Stimulated activated CD8-positive, alpha-beta memory T cell treated with anti-CD3 and anti-CD28 coated beads, Interleukin-12 subunit alpha, Interleukin-12 subunit beta, amount 100 ng/mL, for 24 hours (primary cell): ENCODE measurements at regions not wholly inside any gene's neighbourhood (a gene's known extent, or its start where the extent isn't known, plus 50 kb on each side); places are given as distances from the start of the nearest gene placed in this dataset.
"Not testable (repeated sequence)": the region's sequence is repeated elsewhere in the genome, so short reads cannot be mapped to it uniquely, and the experiment has no call there.

Source experiments
- DNase-seq: peaks from one replicate; pipeline ENCODE4 v3.0.0-alpha.2; 2020; ENCODE audit errors: extremely low read depth

DNA sequence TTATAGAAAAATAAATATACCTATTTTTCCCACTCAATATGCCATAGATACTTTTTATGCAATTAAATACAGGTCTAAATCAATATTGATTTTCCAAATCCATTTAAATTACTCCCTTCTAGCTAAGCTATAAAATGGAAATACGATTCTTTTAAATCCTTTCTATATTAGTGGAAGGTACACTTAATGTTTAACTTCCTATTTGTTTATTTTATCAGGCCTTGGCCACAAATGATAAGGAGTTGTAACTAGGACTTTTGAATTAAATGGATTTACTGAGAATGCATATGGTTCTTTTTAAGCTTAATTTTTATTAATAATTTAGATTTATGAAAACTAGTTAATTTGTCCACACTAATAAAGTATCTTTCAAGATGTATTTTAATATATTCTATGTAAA, 517.0 kb upstream of the CHD1 start:
- no peak for DNase-seq

DNA sequence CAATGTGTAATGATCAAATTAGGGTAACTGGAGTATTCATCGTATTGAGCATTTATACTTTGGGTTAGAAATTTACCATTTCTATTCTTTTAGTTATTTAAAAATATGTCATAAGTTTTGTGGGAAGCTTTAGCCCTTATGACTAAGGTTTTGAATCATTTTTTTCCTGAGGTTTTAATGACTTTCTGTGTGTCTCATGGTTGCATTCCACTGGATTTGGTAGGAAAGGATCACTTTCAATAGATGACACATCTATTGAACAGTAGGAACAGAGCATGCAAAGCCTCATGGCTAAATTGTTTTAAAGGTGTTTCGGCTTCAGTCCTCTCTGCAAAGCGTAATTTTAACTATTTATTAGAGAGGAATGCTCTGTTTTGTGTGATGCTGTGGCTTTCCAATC, 512.4 kb upstream of the CHD1 start:
- DNase-seq: no peak

DNA sequence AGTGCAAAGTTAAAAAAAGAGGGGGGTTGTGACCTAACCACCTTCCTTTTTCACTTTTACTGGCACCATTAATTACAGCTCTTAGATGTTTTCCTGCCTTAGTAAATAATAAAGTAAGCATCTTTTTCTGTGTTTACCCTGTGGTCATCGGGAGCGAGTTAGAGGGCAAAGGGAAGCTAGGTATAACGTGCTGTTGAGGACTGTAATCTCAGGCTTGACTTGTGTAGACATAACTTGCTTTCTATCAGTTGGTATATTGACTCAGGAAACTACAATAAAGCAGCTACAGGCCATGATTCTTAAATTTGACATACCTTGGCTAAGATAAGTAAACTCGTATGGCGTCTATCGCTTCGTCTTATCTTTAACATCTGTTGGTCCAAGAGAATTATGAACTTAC, 509.8 kb upstream of the CHD1 start:
- no peak for DNase-seq

DNA sequence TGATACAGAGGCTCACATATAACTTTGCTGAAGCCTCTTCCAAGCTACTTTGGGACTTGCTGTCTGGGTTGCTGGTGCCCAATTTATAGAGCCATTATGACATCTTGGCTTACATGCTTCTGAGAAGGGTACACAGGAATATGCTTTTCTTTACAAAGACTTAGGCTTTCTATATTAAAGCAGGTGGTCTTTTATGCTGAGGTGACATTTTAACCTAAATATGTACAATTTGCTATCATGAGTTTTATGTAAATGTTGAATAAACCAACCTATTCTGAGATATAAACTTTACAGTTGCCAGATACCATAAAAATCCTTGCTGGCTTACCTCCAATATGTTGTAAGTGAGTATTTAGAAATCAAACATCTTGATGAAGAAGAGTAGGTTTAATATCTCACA, 509.2 kb upstream of the CHD1 start:
- no peak for DNase-seq

DNA sequence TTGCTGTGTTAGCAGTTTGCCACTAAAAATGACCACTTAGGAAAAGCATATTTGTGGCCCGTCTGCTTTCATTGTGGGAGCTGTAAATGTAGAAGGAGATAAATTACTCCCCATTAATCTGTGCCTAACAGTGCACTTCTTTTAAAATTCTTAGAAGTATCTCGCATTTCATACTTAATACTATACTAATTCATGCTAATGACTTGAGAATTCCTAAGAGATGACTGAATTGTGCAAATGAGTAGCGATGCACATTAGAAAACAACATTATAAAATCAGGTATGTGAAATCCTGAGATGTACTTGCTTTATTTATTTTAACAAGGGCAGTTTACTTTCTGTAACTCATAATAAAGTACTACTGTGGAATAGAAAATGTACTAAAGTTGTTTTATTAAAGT, 494.6 kb upstream of the CHD1 start:
- not testable (repeated sequence) for DNase-seq

DNA sequence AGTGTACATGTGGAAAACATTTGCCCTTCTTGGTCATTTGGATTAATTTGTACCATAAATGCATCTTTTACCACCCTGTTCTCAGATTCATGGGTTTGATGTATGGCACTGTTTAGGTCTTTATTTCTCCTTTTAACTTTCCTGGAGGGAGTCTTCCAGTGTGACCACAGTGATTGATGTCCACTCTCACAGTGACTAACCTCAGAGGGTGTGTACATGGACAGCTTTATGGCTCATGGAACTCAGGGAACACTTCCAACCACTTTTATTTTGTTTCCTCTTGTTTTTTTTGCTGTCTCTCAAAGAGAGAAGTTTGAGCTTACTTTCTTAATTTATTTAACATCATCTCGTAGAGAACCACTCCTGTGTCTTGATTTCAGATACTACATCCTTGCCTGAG, 489.8 kb upstream of the CHD1 start:
- DNase-seq: not testable (repeated sequence)

DNA sequence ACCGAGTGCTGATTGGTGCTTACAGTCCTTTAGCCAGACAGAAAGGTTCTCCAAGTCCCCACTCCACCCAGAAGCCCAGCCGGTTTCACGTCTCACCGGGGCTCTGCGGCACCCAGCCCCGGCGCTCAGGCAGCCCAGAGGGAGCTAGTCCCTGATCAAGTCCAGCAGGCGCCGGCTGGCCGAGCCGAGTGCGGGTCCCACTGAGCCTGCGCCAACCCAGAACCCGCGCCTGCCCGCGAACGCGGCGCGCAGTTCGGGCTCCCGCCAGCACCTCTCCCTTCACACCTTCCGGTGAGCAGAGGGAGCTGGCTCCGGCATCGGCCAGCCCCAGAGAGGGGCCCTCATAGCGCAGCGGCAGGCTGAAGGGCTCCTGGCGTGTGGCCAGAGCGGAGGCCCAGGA, 481.6 kb upstream of the CHD1 start:
- not testable (repeated sequence) for DNase-seq

DNA sequence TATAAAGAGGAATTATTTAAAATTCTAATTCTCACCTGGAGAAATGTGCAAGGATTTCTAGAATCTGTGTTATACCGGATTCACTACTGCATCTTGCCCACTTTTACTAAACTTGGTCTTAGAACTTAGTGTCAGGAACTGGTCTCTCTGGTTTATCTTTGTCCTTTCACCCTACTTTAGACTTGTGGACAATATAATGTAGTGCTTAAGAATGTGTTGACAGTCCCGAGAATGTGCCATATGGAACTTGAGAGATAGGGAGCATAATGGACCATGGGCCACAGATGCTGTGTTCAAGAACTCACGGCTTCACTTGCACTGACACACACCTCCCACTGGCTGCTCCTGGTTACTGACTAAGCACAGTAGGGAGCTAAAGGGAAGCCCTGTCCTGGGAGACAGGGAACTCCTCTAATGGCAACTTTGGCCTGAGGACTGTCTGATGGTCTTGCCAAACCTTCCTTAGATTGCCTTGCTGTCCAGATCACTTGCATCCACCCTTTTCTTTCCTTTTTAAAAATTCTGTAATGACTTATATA, 476.0 kb upstream of the CHD1 start:
- not testable (repeated sequence) for DNase-seq

DNA sequence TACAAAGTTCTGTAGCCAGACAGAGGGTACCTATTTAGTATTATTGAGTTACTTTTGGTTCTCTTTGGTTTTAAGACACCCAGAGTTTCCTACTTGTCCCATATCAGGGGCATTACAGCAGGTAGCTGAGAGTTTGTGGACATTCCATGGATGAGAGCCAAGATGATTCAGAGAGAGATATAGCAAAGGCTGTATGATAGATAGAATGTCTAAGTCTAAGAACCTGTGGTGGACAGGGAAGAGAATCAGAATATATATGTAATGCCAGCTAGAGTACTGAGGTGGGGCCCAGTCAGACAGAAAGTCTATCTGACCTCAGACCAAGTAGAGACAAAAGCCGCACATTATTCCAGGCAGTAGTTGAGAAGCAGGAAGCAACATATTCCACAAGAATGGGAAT, 471.8 kb upstream of the CHD1 start:
- not testable (repeated sequence) for DNase-seq

DNA sequence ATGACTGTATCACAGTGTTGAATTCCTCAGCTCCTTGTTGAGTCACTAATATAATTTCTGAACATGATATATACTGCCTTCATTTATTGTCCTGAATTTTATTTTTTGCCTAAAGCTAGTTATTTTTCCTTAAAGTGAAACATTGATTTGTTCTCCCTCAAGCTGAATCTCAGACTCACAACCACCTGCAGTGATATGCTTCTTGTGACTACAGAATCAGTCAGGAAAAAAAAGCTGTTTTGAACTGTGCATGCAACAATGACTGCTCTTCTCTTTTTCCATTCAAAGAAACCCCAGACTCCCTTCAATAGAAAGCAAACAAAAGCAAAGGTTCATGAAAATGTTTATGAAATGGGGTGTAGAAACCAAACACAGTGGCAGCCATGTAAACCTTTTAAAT, 470.2 kb upstream of the CHD1 start:
- no peak for DNase-seq

DNA sequence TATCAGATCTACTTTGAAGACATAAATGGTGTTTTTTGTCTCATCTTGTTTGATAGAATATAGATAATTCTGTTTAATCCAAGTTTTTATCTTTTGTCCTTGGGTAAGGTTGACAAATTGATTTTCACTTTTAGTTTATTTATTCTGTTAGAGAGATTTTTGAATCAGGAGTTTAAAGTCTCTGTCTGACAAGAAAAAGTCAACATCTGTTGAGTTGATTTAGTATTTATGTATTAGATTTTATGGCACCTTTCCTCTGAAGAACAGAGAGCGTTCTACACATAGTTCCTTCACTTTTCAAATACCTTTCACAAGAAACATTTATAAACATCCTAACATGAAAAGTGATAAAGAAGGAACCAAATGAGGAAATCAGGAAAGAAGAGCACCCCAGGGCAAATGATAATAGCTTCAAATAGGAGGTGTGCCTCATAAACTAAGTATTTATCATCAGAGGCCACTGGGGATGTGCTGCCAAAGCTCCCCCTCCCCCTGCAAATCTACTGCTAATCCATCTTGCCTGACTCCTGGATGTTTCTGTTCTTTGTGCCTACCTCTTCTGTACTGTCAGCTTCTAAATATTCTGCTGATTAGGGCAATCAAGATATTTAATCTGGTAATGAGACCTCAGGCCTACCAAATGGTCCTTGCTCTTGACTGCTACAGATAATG, 457.7 kb upstream of the CHD1 start:
- DNase-seq: no peak

DNA sequence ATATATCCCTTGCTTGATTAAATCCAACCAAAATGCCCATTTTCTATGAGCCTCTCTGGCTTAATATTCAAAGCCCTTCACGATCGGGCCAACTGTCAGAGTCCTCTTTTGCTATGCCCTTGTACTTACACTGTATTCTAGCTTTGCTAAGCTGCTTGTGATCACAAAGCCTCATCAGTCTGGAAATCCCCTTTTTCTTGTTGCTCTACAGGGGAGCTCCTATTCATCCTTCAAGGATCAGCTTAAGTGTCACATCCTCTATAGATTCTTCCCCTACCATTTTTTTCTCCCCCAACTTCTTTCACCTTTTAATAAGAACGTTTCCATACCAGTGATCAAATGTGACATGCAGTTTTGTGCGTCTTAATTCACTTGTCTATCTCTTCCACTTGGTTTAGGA, 450.4 kb upstream of the CHD1 start:
- DNase-seq: no peak

DNA sequence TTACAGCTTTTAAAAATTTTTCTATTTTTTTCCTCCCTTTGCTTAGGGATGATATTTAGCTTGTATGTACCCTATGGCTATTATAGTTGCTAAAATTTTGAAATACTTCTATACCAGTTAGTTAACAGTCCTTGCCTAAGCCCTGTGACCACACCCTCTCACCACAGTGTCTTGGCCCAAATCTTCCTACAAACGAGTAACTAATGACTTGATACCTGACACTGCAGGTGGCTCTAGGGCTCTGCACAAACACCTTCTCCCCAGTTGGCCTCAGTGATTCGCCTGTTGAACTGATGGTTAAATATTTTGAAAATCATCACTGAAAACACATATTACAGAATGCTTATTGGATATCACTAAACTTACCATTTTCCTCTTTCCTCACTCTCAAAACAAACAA, 449.6 kb upstream of the CHD1 start:
- no peak for DNase-seq

DNA sequence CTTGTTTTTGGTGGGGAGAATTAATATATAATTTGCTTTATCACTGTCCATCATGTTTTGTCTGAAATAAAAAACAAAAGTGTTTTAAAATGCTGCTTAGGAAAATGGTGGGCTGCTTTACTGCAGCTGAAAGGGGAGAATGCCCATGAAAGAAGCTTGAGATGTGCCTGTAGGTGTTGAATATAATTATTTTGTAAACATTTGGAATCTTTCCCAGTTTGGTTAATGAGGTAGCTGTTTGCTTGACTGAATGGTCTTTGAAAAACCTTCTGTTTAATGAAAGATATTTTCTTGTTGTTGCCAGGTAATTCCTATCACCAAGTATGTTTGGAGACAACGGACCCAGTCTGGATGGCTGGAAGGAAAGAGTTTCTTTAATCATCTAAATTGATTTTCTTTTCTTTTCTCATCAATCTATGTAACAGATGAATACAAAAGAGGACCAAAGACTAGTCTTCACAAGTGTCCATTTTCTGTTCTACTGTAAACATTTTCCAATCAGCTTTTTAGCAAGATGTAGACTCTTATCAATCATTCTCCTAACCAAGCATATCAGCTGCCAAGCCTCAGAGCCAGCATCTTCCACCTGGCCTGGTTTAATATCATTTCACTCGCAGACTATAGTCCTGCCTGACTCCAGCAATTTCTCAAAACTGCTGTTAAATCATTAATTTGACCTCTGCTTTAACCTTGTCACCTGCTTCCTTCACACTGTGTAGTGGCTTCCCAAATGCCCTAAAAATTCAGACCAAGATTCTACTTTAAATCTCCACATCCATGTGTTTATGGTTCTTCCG, 441.2 kb upstream of the CHD1 start:
- no peak for DNase-seq

DNA sequence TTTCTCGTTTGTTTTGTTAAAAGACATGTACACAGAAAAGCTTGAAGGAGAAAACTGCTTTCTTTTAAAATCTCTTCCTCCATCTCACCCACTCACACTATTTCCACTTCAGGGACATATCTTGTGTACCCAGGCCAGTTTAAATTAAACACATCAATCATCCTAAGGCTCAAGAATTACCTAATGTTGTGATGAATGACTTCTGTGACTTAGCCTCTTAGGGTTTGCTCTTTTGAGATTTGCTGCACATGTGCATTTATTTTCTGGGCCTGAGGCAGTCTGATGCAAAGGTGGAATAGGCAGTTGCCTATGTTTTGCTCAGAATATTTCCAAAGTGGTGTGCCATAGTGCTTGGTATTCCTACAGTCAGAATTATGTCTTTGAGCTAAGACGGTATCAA, 439.9 kb upstream of the CHD1 start:
- DNase-seq: no peak

DNA sequence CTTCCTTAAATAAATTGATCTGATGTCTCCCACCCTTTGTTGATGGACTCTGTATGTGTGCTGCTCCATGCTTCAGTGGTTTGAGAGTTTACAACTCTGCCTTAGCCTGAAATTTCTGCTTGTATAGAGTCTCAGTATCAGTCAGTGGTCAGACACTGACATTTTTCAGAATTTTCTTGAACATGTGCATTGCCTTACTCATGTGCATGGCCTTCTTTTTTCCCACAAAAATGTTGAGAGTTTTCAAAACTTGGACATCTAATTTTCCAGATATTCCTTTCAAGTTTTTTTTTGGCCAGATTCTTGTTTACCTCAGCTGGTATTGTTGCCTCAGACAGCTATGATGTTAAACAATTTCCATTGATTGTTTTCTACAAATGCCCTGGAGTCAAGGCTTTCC, 427.1 kb upstream of the CHD1 start:
- no peak for DNase-seq

DNA sequence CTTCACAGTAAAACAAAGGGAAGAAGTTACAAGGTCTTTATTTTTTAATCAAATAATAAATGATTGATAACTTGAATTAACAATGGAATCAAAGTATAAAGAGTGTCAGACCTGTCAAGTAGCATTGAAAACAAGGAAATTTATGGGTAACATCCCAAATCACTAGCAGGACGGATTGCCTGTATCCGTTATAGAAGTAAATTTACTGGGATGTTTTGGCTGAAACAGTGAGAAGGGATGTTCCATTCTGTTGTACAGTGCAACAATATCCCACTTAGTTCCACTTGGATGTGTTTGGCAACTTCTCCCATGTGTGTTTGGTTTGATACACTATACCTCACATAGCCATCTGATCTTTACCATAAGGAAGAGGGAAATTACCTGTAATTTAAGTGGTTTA, 421.0 kb upstream of the CHD1 start:
- DNase-seq: no peak

DNA sequence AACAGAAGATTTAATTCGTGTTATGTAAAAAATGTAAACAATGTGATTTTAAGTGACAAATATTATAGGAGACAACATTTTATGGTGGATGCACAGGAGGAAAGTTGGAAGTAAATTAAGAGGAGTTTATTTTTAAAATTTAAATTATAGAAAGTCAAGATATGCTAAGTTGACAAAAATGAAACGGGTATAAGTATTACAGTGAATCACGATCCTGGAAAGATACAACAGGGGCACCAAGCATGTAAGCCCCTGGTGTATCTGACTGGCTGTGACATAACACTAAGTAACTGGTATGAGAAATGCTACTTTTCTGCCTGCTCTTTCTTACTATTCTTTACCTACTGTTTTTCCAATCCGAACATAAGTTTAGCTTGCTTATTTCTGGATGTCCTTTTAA, 419.8 kb upstream of the CHD1 start:
- DNase-seq: no peak

DNA sequence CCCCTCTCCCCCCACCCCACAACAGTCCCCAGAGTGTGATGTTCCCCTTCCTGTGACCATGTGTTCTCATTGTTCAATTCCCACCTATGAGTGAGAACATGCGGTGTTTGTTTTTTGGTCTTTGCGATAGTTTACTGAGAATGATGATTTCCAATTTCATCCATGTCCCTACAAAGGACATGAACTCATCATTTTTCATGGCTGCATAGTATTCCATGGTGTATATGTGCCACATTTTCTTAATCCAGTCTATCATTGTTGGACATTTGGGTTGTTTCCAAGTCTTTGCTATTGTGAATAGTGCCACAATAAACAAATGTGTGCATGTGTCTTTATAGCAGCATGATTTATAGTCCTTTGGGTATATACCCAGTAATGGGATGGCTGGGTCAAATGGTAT, 411.0 kb upstream of the CHD1 start:
- not testable (repeated sequence) for DNase-seq

DNA sequence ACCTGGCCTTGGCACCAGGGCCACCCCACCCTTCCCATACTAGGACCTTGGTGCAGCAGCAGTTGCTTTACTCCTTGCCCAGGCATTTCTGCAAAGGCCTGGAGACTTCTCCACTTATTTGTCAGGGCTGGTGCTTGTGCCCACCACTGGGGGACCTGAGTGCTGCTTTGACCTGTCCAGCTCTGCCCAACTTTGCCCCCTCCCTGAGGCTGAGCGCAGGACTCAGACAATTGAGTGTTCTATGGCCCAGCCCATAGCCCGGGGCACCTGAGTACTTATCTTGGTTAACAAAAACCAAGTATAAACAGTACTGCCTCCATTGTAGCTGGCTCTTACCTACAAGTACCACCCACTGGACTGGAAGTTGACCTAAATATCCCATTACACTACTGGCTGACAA, 406.1 kb upstream of the CHD1 start:
- DNase-seq: no peak

DNA sequence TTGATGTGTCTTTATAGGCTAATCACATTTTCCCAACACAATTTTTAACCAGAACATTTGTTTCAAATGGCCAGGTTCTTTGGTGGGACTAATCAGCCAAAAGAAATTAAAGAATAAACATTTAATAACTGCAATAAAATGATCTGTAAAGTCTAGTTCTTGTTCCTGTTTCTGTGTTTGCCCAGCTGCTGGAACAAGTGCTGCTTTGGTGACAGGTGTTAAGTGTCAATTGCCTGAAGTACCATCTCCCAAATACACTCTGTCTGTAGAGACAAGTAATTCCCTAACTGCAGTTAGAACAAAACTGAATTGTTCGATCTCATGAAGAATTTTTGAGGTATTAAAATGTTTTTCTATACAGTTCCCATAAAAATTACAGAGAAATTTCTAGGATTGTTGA, 402.3 kb upstream of the CHD1 start:
- no peak for DNase-seq

DNA sequence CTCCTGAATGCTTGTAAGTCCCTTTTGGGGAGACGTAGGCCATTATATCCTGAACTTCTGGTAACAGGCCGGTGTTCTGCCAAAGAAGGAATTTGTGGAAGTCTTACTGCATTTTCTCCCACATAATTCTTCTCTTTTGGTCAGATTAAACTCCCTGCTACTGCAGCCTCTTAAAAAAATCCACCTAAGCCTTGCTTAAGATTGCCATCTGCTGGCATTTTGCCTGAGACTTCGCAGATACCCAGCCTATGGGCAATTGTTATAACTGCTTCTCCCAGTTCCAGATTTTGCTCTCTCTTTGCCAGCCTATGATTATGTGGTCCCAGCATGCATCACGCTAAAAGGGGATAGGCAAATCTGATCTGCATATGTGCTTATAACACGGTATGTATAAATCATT, 391.6 kb upstream of the CHD1 start:
- no peak for DNase-seq

DNA sequence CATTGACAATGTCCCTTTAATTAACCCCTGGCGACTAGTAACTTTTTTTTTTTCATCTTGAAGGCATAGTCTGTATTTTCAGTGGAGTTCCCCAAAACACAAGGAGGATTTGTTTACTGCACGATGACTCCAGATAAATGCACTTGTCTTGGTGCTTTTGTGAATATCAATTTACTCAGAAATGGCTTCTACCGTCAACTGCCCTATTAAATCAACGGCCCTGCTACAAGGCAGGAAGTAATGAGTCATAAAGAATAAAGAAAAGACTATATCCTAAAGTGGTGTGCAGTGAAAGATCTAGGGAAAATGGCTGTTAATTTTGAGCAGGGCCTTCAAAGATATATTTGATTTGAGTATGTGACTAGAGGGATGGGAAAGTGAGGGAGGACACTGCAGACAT, 388.3 kb upstream of the CHD1 start:
- no peak for DNase-seq
